Activated naive CD4-positive, alpha-beta T cell treated with anti-CD3 and anti-CD28 coated beads, Interleukin-2, amount 50 U/mL, for 24 hours (primary cell): ENCODE measurements at regions not wholly inside any gene's neighbourhood (a gene's known extent, or its start where the extent isn't known, plus 50 kb on each side); places are given as distances from the start of the nearest gene placed in this dataset.

Source experiments
- H3K27ac Mint-ChIP-seq: one replicate; pipeline ENCODE4 v1.8.0; 2021; ENCODE audit warnings: mild to moderate bottlenecking, mixed read lengths
- H3K27me3 Mint-ChIP-seq: one replicate; pipeline ENCODE4 v1.8.0; 2021; ENCODE audit warnings: mixed read lengths
- H3K36me3 Mint-ChIP-seq: one replicate; pipeline ENCODE4 v1.8.0; 2021; ENCODE audit warnings: mixed read lengths
- H3K4me1 Mint-ChIP-seq: one replicate; pipeline ENCODE4 v1.8.0; 2021; ENCODE audit warnings: mixed read lengths
- H3K4me3 Mint-ChIP-seq: one replicate; pipeline ENCODE4 v1.8.0; 2021; ENCODE audit warnings: mild to moderate bottlenecking, mixed read lengths
- H3K9me3 Mint-ChIP-seq: one replicate; pipeline ENCODE4 v1.8.0; 2021; ENCODE audit warnings: mixed read lengths

DNA sequence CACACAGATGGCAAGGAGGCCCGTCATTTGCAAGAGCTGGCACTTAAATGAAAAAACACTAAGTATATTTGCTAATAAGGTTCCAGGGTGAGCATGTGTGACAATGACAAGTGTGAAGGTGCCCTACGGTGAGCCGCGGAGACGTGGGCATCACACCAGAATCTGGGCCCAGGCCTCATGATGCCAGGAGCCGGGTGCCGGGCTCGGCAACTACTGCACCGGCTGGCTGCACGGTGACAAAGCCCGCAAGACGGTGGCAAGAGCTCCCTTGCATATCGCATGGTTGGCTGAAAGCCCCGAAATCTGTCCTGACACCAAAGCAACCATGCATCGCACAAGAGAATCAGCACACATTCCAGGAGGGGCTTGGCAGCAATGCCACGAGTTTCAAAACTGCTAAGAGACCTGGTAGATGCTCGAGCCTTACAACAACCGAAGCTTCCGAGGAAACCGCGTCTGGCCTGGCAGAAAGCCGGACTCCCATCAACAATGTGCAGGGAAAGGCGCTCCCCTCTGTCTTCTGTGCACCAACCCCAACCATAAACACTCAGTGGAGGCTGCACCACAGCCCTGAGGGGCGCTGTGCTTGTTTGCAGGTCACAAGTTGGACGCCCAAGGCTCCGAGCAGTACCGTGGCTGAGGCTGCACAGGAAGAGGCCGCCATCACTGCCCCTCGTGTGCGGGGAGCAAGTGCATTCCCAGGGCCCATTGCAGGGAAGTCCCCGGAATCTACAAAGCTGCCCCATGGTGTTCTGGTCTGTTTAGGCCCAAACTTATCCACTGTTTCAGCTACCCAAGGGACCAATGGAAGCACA lies 339.7 kb downstream of the CTTN start:
- Mint-ChIP-seq H3K36me3 (no peaks in the 10 kb centered on the region), H3K4me3 (no peak overlapping the region), H3K27me3 (no peaks in the 10 kb centered on the region), H3K9me3 (no peaks in the 10 kb centered on the region), H3K27ac (no peak overlapping the region), H3K4me1 (no peaks in the 10 kb centered on the region)

DNA sequence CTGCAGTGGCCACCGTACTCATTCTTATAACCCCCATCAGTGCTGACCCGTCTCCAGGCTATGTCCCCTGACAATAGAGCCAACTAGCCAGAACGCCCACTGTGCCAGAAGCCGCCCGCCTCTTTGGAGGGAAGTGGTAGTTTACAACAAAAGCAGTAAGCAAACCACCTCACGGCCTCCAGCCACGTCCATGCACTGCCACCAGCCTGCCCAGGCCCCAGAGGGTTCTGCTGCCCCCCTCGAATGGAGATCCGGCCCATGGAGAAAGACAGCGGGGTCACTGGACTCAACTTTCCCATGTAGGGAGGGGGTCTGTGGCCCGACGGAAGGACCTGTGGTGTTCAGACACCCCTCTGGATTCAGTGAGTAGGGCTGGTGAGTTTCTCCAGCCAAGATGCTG lies 340.3 kb downstream of the CTTN start:
- H3K27me3 Mint-ChIP-seq: peaks cover 1% of the 10 kb centered on the region
- no peaks in the 10 kb centered on the region for H3K36me3 Mint-ChIP-seq
- no peaks in the 10 kb centered on the region for H3K4me1 Mint-ChIP-seq
- H3K27ac Mint-ChIP-seq: no peak overlapping the region
- H3K4me3 Mint-ChIP-seq: no peak overlapping the region
- no peaks in the 10 kb centered on the region for H3K9me3 Mint-ChIP-seq

DNA sequence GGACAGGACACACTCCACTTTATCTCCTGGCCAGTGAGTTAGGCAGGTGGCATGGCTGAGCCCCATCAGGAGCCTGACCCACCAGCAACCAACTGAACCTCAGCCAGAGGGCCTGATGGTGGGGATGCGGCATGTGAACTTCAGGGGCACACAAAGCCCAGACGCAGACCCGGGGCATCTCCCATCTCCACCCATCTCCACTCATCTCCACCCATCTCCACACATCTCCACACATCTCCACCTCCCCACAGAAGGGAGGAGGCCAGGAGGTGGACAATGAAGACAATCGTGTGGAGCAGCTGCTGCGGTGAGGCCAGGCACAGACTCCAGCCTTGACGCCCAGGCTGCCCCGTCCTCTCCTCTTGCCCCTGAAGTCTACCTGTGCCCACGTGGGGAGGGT lies 340.8 kb downstream of the CTTN start:
- no peak overlapping the region for H3K4me3 Mint-ChIP-seq
- no peak overlapping the region for H3K27ac Mint-ChIP-seq
- H3K4me1 Mint-ChIP-seq: no peaks in the 10 kb centered on the region
- peaks cover 2% of the 10 kb centered on the region for H3K27me3 Mint-ChIP-seq
- no peaks in the 10 kb centered on the region for H3K9me3 Mint-ChIP-seq
- no peaks in the 10 kb centered on the region for H3K36me3 Mint-ChIP-seq

DNA sequence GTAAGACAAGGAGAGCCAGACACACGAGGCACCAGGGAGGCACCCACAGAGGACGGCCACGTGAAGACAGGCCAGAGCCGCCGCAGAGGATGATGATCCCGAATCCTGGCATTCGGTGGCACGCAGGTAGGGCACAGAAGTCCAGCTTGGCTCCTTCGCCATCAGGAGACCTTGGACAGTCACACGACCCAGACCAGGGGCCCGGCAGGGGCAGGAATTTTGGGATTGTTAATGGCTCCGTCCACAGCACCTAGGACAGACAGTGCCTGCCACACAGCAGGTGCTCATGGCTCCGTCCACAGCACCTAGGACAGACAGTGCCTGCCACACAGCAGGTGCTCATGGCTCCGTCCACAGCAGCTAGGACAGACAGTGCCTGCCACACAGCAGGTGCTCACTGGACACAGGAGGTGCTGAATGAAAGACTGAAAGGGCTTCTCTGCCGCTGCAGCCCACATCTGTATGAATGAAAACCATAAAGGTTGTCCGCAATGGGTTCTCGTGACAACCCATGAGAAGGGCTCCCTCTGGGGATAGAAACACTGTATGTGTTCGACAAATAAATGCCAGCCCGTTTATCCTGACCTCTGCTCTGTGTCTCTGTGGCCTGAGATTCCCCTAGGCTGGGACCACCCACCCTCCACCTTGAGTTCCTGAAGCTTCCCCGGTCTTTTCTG lies 341.6 kb downstream of the CTTN start:
- H3K36me3 Mint-ChIP-seq: no peaks in the 10 kb centered on the region
- H3K27me3 Mint-ChIP-seq: peaks cover 2% of the 10 kb centered on the region
- no peak overlapping the region for H3K27ac Mint-ChIP-seq
- H3K4me1 Mint-ChIP-seq: no peaks in the 10 kb centered on the region
- H3K9me3 Mint-ChIP-seq: no peaks in the 10 kb centered on the region
- no peak overlapping the region for H3K4me3 Mint-ChIP-seq

DNA sequence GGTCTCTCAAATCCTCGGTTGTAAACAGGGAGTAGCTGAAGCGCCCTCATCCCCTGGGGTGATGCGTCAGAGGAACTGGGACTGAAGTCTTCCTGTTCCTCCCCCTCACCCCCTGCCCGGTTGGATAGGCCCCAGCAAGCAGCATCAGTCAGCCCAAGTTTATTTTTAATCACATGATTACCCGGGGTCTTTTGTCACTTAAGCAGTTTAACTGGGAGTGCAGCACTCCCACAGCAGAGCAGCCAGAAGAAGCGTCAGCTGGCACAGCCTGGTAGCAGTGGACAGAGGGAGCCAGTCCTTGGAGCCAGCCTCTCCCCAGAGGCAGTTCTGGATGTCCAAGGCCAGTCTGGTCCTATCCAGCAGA lies 342.1 kb downstream of the CTTN start:
- Mint-ChIP-seq H3K4me3 (no peak overlapping the region), H3K36me3 (no peaks in the 10 kb centered on the region), H3K4me1 (no peaks in the 10 kb centered on the region), H3K27me3 (peaks cover 2% of the 10 kb centered on the region), H3K27ac (no peak overlapping the region), H3K9me3 (no peaks in the 10 kb centered on the region)

DNA sequence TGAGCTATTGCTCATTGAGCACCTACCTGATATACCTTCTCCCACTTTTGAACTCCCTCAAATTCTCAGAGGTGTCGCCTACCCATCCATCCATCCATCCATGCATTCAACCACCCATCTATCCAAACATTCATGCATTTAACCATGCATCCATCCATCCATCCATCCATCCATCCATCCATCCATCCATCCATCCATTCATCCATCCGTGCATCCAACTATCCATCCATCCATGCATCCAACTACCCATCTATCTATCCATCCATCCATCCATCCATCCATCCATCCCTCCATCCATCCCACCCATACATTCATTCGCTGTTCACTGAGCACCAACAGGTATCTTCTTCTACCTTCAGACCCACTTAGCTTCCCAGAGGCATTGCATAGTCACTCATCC lies 342.8 kb downstream of the CTTN start:
- Mint-ChIP-seq H3K36me3 (no peaks in the 10 kb centered on the region), H3K27ac (no peak overlapping the region), H3K4me1 (no peaks in the 10 kb centered on the region), H3K27me3 (peaks cover 2% of the 10 kb centered on the region), H3K4me3 (no peak overlapping the region), H3K9me3 (no peaks in the 10 kb centered on the region)

DNA sequence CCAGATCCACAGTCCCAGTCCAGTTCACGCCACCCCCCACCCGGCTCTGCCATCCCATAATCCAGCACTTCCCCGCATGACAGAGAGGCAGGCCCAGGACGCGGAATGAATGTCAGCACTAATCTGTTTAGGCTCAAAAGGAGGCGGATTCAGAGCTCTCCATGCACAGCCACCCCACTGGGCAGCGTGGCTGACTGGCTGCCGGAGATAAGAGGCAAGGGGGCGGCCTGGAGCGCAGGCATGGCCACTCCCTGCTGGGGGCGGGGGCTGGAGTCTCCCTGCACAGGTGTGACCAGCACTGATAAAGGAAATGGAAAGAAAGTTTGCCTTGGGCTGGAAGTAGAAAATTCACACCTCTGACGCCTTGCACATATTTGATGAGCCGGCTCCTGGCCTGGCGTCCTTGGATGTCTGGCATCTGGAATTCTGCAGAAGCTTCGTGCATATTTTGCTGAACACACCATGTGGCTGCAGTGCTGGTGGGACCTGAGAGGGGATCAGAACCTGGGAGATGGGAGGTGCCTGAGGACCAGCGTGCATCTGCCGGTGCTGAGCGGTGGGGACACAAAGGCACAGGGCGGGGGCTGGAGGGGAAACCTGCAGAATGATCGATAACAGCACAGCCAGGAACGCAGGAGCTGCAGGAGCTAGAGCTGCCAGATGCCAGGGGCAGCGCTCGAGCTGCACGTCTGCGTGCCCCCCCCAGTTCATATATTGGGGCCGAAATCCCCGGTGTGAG lies 344.4 kb downstream of the CTTN start:
- Mint-ChIP-seq H3K4me3 (no peak overlapping the region), H3K27ac (no peak overlapping the region), H3K9me3 (no peaks in the 10 kb centered on the region), H3K27me3 (peaks cover 5% of the 10 kb centered on the region), H3K4me1 (no peaks in the 10 kb centered on the region), H3K36me3 (no peaks in the 10 kb centered on the region)

DNA sequence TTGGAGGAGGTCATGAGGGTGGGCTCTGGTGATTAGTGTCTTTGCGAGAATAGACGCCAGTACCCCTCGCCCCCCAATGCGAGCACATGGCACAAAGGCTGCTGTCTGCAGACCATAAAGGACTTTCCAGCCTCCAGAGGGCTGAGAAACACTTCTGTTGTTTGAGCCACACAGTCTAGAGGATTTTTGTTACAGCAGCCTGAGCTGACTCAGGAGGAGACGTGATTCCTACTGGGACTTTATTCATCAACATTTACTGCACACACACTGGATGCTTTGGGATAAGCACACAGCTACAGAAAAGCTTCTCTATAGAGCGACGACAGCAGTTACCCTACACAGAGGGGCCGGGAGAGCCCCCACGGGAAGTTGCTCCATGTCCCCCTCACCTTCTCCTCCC lies 345.0 kb downstream of the CTTN start:
- H3K4me3 Mint-ChIP-seq: no peak overlapping the region
- no peak overlapping the region for H3K27ac Mint-ChIP-seq
- H3K9me3 Mint-ChIP-seq: no peaks in the 10 kb centered on the region
- H3K36me3 Mint-ChIP-seq: no peaks in the 10 kb centered on the region
- H3K4me1 Mint-ChIP-seq: no peaks in the 10 kb centered on the region
- H3K27me3 Mint-ChIP-seq: peaks cover 6% of the 10 kb centered on the region

DNA sequence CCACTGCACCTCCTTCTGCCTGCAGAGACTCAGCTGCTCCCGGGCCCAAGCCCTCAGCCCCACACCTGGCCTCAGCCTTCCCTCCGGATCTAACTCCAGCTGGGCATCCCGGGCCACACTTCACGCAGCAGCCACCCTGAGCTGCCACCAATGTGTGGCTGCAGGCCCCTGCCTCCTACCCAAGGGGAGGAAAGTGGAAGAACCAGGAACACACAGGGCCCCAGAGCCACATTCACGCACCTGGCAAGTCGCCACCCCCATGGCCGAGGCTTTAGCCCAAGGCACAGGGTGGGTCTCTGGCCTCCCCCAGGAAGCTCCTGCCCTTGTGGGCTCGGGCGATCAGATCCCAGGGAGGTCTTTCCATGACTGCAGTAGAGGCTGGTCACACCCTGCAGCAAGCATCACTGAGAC lies 345.6 kb downstream of the CTTN start:
- Mint-ChIP-seq H3K36me3 (no peaks in the 10 kb centered on the region), H3K27me3 (peaks cover 6% of the 10 kb centered on the region), H3K4me1 (no peaks in the 10 kb centered on the region), H3K4me3 (no peak overlapping the region), H3K9me3 (no peaks in the 10 kb centered on the region), H3K27ac (no peak overlapping the region)

DNA sequence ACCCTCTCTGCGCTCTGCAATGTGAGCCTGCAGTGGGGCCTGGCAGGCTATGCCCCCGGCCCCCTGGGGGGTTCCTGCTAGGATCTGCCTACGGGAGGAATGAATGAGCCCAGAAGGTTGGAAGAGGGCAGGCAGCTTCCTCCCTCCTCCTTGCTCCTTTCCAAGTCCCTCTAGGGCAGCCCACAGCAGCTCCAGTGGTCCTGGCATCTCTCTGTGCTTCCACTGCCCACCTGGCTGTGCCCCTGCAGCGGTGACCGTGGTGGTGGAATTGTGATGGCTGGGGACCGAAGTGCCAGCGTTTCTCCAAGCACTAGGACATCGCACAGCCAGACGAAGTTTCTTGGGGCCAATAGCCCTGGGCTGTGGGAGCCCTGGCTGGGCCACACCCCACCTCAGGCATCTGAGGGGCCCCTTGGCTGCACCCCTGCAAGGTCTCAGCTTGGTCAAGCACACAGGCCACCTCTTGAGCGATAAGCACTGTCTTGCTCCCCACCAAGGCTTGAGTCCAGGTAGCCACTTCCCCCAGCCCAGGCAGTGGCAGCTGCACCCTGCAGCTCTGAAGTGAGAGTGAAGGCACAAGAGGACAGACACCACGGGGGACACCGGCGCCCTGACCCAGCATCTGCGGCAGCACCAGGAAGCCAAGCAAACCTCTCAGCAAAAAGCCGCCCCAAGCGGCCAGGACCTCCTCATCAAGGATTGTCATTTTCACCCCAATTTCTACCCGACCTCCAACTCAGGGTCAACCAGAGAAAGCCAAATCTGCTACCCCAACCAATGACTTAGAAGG lies 346.3 kb downstream of the CTTN start:
- Mint-ChIP-seq H3K27ac (no peak overlapping the region), H3K27me3 (peaks cover 6% of the 10 kb centered on the region), H3K36me3 (no peaks in the 10 kb centered on the region), H3K4me3 (no peak overlapping the region), H3K4me1 (no peaks in the 10 kb centered on the region), H3K9me3 (no peaks in the 10 kb centered on the region)

DNA sequence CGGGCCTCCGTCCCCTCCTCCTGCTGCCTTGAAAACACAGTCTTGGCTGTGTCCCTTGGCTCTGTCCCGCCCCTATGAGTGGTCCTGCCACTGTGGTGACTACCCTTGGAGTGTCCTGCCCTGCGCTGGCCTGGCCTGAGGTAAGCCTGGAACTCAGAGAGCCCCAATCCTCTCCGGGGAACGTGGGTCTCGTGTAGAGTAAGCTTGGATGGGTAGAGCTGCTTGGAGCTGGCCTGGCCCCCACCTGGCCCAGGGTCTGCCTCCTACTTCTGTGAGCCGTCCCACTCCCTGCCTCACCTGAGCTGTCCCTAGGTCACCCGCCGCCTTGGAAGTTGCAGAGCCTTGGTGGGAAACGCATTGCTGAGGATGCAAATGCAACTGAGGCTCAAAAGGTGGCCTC lies 347.1 kb downstream of the CTTN start:
- Mint-ChIP-seq H3K27ac (no peak overlapping the region), H3K27me3 (peaks cover 6% of the 10 kb centered on the region), H3K9me3 (no peaks in the 10 kb centered on the region), H3K36me3 (no peaks in the 10 kb centered on the region), H3K4me1 (no peaks in the 10 kb centered on the region), H3K4me3 (no peak overlapping the region)

DNA sequence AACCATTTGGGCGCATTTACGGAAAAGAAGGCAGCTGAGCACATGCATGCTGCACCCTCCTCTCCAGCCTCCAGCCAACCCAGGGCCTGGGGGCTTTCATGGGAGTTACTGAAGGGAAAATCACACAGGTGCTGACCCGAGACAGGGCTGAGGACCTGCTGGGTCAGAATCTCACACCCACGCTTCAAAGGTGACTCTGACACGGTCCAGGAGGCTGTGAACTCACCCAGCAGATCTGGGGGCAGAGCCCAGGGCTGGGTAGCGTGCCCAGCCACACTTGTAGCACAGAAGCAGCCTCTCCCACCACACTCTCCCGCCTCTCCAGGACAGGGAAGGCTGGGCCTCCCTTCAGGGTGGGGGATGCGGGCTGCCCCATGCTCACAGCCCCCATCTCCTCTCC lies 347.6 kb downstream of the CTTN start:
- Mint-ChIP-seq H3K27ac (no peak overlapping the region), H3K9me3 (peaks cover 4% of the 10 kb centered on the region), H3K4me1 (no peaks in the 10 kb centered on the region), H3K4me3 (no peak overlapping the region), H3K27me3 (peaks cover 6% of the 10 kb centered on the region), H3K36me3 (no peaks in the 10 kb centered on the region)

DNA sequence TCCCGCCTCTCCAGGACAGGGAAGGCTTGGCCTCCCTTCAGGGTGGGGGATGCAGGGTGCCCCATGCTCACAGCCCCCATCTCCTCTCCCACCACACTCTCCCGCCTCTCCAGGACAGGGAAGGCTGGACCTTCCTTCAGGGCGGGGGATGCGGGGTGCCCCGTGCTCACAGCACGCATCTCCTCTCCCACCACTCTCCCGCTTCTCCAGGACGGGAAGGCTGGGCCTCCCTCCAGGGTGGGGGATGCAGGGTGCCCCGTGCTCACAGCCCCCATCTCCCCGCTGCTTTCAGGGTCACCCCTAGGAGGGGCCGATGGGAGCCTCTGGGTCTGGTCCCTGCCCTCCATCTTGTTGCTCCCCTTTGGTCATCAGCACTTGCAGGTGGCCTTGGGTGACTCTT lies 348.0 kb downstream of the CTTN start:
- Mint-ChIP-seq H3K27me3 (peaks cover 6% of the 10 kb centered on the region), H3K27ac (no peak overlapping the region), H3K4me1 (no peaks in the 10 kb centered on the region), H3K9me3 (peaks cover 7% of the 10 kb centered on the region), H3K36me3 (no peaks in the 10 kb centered on the region), H3K4me3 (no peak overlapping the region)

DNA sequence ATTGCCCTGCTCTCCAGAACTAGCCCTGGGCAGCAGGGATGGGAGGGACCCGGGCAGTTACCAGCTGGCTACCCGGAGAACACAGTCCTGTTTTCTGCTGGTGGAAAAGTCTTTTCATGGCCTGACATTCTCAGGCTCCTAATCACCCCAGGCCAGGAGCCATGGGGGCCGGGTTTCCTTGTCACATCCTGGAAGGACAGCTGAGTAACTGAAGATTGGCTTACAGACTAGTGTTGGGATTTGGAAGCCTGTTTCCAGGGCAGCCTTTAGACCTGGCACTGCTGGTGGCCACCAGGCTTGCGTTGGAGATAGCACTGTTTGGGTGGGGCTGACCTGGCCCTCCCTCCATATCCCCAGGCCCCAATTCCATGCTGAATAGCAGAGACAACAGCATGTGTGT lies 349.0 kb downstream of the CTTN start:
- Mint-ChIP-seq H3K4me1 (no peaks in the 10 kb centered on the region), H3K27me3 (peaks cover 6% of the 10 kb centered on the region), H3K4me3 (no peak overlapping the region), H3K9me3 (peaks cover 7% of the 10 kb centered on the region), H3K27ac (no peak overlapping the region), H3K36me3 (no peaks in the 10 kb centered on the region)

DNA sequence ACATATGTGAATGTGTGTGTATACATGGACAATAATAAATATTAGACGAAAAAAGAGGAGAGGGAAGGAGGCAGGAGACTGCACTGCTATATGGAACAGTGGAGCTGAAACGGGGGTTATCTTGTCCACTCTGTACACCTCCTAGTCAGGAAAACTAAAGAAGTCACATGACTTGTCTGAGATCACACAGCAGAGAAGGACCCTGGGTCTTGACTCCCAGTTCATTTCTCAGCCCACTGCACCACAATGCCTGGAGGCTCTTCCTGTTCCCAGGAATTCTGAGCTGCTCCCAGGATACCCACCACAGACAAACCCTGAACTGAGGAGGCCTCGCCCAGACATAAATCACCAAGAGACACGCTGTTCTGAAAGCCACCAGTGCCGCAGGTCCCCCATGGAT lies 349.6 kb downstream of the CTTN start:
- Mint-ChIP-seq H3K27ac (no peak overlapping the region), H3K4me1 (no peaks in the 10 kb centered on the region), H3K4me3 (no peak overlapping the region), H3K9me3 (peaks cover 7% of the 10 kb centered on the region), H3K27me3 (peaks cover 6% of the 10 kb centered on the region), H3K36me3 (no peaks in the 10 kb centered on the region)
